Activated T-cell treated with anti-CD3 and anti-CD28 coated beads, Interleukin-2, amount 50 U/mL, for 72 hours (primary cell): ENCODE measurements at regions not wholly inside any gene's neighbourhood (a gene's known extent, or its start where the extent isn't known, plus 50 kb on each side); places are given as distances from the start of the nearest gene placed in this dataset.
A peak's percentile ranks its signal among the peaks of the same experiment; 100 is the strongest.

Experiments
- ATAC-seq, 2 donors: fragments of 150-1000 bp; cut with Tn5 transposase; replicated peaks in 1 of 2; 2 replicates each; pipeline ENCODE4 v1.10.0; 2021; ENCODE audit warnings: moderate library complexity in 2 of 2, mild to moderate bottlenecking in 1 of 2
- DNase-seq, 2 donors: peaks; one replicate each; pipeline ENCODE4 v3.0.0; 2021 to 2022; ENCODE audit warnings: mixed read lengths in 1 of 2
- H3K27ac Mint-ChIP-seq: one replicate; pipeline ENCODE4 v1.8.0; 2022; ENCODE audit warnings: mild to moderate bottlenecking, moderate library complexity, mixed read lengths
- H3K27me3 Mint-ChIP-seq: one replicate; pipeline ENCODE4 v1.8.0; 2022; ENCODE audit warnings: low read depth, mixed read lengths
- H3K36me3 Mint-ChIP-seq, 2 donors: one replicate each; pipeline ENCODE4 v1.8.0; 2022; ENCODE audit warnings: mixed read lengths in 2 of 2, mild to moderate bottlenecking in 1 of 2; ENCODE audit not compliant: insufficient read depth in 2 of 2
- H3K4me1 Mint-ChIP-seq: one replicate; pipeline ENCODE4 v1.8.0; 2022; ENCODE audit warnings: low read depth, mixed read lengths
- H3K4me3 Mint-ChIP-seq, 2 donors: one replicate each; pipeline ENCODE4 v1.8.0; 2022; ENCODE audit warnings: mild to moderate bottlenecking in 2 of 2, mixed read lengths in 2 of 2, moderate library complexity in 2 of 2
- H3K9me3 Mint-ChIP-seq, 2 donors: one replicate each; pipeline ENCODE4 v1.8.0; 2022; ENCODE audit warnings: mixed read lengths in 2 of 2

DNA sequence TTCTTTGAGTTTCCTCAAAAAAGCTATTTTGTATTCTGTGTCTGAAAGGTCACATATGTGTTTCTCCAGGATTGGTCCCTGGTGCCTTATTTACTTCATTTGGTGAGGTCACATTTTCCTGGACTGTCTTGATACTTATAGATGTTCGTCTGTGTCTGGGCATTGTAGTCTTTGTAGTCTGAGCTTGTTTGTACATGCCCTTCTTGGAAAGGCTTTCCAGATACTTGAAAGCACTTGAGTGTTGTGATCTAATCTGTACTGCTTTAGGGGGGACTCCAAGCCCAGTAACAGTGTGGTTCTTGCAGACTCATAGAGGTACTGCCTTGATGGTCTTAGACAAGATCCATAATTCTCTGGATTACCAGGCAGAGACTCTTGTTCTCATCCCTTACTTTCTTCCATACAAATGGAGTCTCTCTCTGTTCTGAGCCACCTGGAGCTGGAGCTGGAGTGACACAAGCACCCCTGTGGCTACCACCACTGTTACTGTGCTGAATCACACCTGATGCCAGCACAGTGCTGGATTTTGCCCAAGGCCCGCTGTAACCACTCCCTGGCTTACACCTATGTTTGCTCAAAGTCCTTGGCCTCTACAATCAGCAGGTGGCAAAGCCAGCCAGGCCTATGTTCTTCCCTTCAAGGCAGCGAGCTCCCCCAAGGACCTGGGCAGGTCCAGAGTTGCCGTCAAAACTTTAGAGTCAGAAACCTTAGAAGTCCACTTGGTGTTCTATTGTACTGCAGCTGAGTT, 72.3 kb upstream of the EFHC2 start:
- Mint-ChIP-seq H3K9me3 (no peaks in the 10 kb centered on the region), H3K27me3 (peaks cover 39% of the 10 kb centered on the region), H3K36me3 (no peaks in the 10 kb centered on the region), H3K4me3 (no peak overlapping the region), H3K27ac (no peak overlapping the region), H3K4me1 (no peaks in the 10 kb centered on the region)
- DNase-seq (no peak), ATAC-seq (no peak)

DNA sequence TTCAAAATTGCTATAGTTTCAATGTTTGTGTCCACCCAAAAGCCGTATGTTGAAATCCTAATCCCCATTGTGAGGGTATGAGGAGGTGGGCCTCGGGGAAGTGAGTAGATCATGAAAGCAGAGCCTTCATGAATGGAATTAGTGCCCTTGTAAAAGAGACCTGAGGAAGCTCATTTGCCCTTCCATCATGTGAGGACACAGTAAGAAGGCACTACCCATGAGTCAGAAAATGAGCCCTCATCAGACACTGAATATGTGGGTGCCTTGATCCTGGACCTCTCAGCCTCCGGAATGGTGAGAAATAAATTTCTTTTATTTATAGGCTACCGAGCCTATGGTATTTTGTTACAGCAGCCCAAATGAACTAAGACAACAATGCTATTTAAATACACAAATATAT, 57.7 kb upstream of the EFHC2 start:
- H3K4me1 Mint-ChIP-seq = peaks cover 14% of the 10 kb centered on the region
- H3K36me3 Mint-ChIP-seq = peaks cover 2 to 3% of the 10 kb centered on the region in 2 donors
- no peaks in the 10 kb centered on the region for H3K9me3 Mint-ChIP-seq
- ATAC-seq = peak; percentile 20 to 32
- DNase-seq = no peak
- H3K27ac Mint-ChIP-seq = no peak overlapping the region
- no peaks in the 10 kb centered on the region for H3K27me3 Mint-ChIP-seq
- no peak overlapping the region for H3K4me3 Mint-ChIP-seq

DNA sequence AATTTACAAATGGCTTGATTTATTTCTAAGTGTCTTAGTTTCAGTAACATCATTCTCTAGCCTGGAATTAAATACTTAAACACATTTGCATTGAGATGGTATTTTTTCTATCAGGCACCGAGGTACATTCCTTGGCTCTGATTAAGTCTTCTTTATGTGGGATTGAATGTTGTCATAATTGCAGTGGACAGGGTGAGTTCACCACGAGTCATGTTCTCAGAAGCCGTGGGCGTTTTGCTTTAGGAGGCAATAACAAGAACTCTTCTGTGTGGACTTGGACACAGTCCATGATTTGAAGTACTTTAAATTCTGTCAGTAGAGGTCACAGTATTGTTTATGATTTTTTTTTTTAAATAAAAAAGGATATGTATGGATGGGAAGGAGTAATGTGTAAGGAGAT, 57.1 kb upstream of the EFHC2 start:
- Mint-ChIP-seq H3K4me1 (peaks cover 14% of the 10 kb centered on the region), H3K4me3 (no peak overlapping the region), H3K27ac (no peak overlapping the region), H3K27me3 (no peaks in the 10 kb centered on the region), H3K36me3 (peaks cover 2 to 3% of the 10 kb centered on the region in 2 donors), H3K9me3 (no peaks in the 10 kb centered on the region)
- ATAC-seq (peak; percentile 82 to 84), DNase-seq (peak; percentile 37 to 69)

GRCh38 chrX:44400161-44400560, 56.7 kb upstream of the EFHC2 start:
- no peak for ATAC-seq
- no peaks in the 10 kb centered on the region for H3K9me3 Mint-ChIP-seq
- H3K4me3 Mint-ChIP-seq = no peak overlapping the region
- peaks cover 2 to 3% of the 10 kb centered on the region in 2 donors for H3K36me3 Mint-ChIP-seq
- no peak overlapping the region for H3K27ac Mint-ChIP-seq
- no peak for DNase-seq
- peaks cover 14% of the 10 kb centered on the region for H3K4me1 Mint-ChIP-seq
- H3K27me3 Mint-ChIP-seq = no peaks in the 10 kb centered on the region
